Heart left ventricle (tissue), 13 donors: ENCODE measurements at regions not wholly inside any gene's neighbourhood (a gene's known extent, or its start where the extent isn't known, plus 50 kb on each side); places are given as distances from the start of the nearest gene placed in this dataset.

Experiments
- POLR2A ChIP-seq, 2 donors: fragments of 450-650 bp; IDR thresholded peaks; one replicate each; pipeline ENCODE4 v1.6.1; 2017; ENCODE audit warnings: antibody characterized with exemption in 2 of 2, mild to moderate bottlenecking in 2 of 2, moderate library complexity in 2 of 2
- TF ChIP-seq, protein P1 (sequence below), 12 donors: fragments of 200-600 bp; sonication (generic) in 4 of 12; IDR thresholded peaks; one replicate each; pipeline versions ENCODE4 v1.5.0 to v1.8.0; 2018 to 2022; ENCODE audit warnings: antibody characterized with exemption in 12 of 12, mild to moderate bottlenecking in 5 of 12
- donor health status: ischemic (EF 13 %, LVEDD 7.1; RV severe dilation, severe dysfunction).
- donor health status: DM: no; HTN: yes; CAD: no.
- donor health status: DM: no; HTN: no; CAD: no.
- donor health status: ischemic (EF 25% LVEDD 6.9; RV normal size, moderate dysfunction).
- donor health status: ischemic (EF 25% LVEDD 5.7; RV mildly dilated, moderate dysfunction).
- donor health status: ischemic (EF 35%, LVEDD 5.7; RV mildly dilated, moderate dysfunction).
- donor health status: nonischemic (EF 11% LVEDD 7.7; RV severe dilation, severe dysfunction).
- donor health status: DM: yes; HTN: yes; CAD: no.
- donor health status: PGD.
- donor health status: ischemic (EF 29% LVEDD 5.4; RV normal size, mild dysfunction).
- donor health status: nonischemic (EF 23%, LVEDD 6.1; RV moderate dilation, normal function).

DNA sequence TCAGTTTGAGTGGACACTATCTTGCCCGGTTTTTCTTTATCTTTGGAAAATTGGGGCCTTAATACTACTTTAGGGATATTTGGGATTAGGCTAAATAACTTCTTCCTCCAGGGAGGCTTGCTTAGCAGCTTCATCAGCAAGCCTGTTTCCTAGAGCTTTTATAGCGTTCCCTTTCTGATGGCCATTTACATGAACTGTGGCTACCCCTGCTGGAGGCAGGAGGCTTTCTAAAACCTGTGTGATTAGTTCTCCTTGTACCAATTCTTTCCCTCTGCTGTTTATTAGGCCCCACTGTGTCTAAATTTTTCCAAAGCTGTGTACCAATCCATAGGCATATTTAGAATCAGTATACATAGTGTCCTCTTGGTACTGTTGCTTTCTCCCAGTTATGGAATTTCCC lies 61.7 kb upstream of the CNTNAP2 start:
- TF ChIP-seq, protein P1, sequence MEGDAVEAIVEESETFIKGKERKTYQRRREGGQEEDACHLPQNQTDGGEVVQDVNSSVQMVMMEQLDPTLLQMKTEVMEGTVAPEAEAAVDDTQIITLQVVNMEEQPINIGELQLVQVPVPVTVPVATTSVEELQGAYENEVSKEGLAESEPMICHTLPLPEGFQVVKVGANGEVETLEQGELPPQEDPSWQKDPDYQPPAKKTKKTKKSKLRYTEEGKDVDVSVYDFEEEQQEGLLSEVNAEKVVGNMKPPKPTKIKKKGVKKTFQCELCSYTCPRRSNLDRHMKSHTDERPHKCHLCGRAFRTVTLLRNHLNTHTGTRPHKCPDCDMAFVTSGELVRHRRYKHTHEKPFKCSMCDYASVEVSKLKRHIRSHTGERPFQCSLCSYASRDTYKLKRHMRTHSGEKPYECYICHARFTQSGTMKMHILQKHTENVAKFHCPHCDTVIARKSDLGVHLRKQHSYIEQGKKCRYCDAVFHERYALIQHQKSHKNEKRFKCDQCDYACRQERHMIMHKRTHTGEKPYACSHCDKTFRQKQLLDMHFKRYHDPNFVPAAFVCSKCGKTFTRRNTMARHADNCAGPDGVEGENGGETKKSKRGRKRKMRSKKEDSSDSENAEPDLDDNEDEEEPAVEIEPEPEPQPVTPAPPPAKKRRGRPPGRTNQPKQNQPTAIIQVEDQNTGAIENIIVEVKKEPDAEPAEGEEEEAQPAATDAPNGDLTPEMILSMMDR (IDR thresholded peaks at IDR 0.05) = no peak
- TF ChIP-seq POLR2A (IDR thresholded peaks at IDR 0.05) = no peak
